Naive thymus-derived CD4-positive, alpha-beta T cell (primary cell): ENCODE measurements at regions not wholly inside any gene's neighbourhood (a gene's known extent, or its start where the extent isn't known, plus 50 kb on each side); places are given as distances from the start of the nearest gene placed in this dataset.

Experiments
- ATAC-seq: fragments of 150-1000 bp; cut with Tn5 transposase; 2 replicates; pipeline ENCODE4 v1.10.0; 2021; ENCODE audit warnings: mild to moderate bottlenecking, moderate library complexity
- CTCF ChIA-PET: fragments of 350-600 bp; sonication (Branson Sonifier 250); formaldehyde crosslinking; loops from one replicate; lab custom pipeline; 2021; ENCODE audit warnings: antibody characterized with exemption; lab: Charles Lee
- POLR2A ChIA-PET: fragments of 350-600 bp; sonication (Branson Sonifier 250); formaldehyde crosslinking; loops from one replicate; lab custom pipeline; 2021; ENCODE audit warnings: antibody characterized with exemption, inconsistent platforms; lab: Charles Lee
- DNase-seq, 9 donors: peaks; one replicate each; pipeline versions ENCODE4 v3.0.0 to v3.0.0-alpha.2; 2020 to 2022; ENCODE audit warnings: mixed read lengths in 1 of 9
- H3K27ac ChIP-seq: one replicate; pipeline ENCODE4 v1.7.0; 2013; ENCODE audit warnings: mild to moderate bottlenecking, low read depth, low read length, moderate library complexity
- H3K27me3 ChIP-seq, 2 donors: one replicate each; pipeline ENCODE4 v1.7.0; 2013; ENCODE audit warnings: low read length in 2 of 2, mild to moderate bottlenecking in 2 of 2, moderate library complexity in 2 of 2; ENCODE audit not compliant: control insufficient read depth in 2 of 2, insufficient read depth in 2 of 2
- H3K36me3 ChIP-seq, 3 experiments: 1 replicate in 2 of 3; 2 replicates in 1 of 3; pipeline ENCODE4 v1.7.0; 2013; ENCODE audit warnings: low read length in 3 of 3, mild to moderate bottlenecking in 3 of 3, moderate library complexity in 1 of 3; ENCODE audit not compliant: insufficient read depth in 3 of 3, control insufficient read depth in 2 of 3
- H3K4me1 ChIP-seq, 2 donors: one replicate each; pipeline ENCODE4 v1.7.0; 2013; ENCODE audit warnings: low read length in 2 of 2, mild to moderate bottlenecking in 2 of 2, moderate library complexity in 1 of 2; ENCODE audit not compliant: control insufficient read depth in 2 of 2, insufficient read depth in 2 of 2
- H3K4me3 ChIP-seq: 2 replicates; pipeline ENCODE4 v1.7.0; 2013; ENCODE audit warnings: mild to moderate bottlenecking, low read length
- H3K9me3 ChIP-seq, 3 experiments: 1 replicate in 2 of 3; 2 replicates in 1 of 3; pipeline ENCODE4 v1.7.0; 2013; ENCODE audit warnings: low read length in 3 of 3; ENCODE audit not compliant: control insufficient read depth in 2 of 3
- H3K27ac Mint-ChIP-seq, 9 donors: one replicate each; pipeline ENCODE4 v1.8.0; 2020 to 2022; ENCODE audit warnings: mixed read lengths in 9 of 9, mild to moderate bottlenecking in 8 of 9, moderate library complexity in 5 of 9, inconsistent platforms in 2 of 9
- H3K27me3 Mint-ChIP-seq, 5 donors: one replicate each; pipeline ENCODE4 v1.8.0; 2021 to 2022; ENCODE audit warnings: mixed read lengths in 5 of 5, mild to moderate bottlenecking in 1 of 5
- H3K36me3 Mint-ChIP-seq, 5 donors: one replicate each; pipeline ENCODE4 v1.8.0; 2020 to 2022; ENCODE audit warnings: mixed read lengths in 5 of 5, mild to moderate bottlenecking in 3 of 5, inconsistent platforms in 1 of 5
- H3K4me1 Mint-ChIP-seq, 7 donors: one replicate each; pipeline ENCODE4 v1.8.0; 2020 to 2022; ENCODE audit warnings: mixed read lengths in 7 of 7, mild to moderate bottlenecking in 3 of 7, inconsistent platforms in 1 of 7
- H3K4me3 Mint-ChIP-seq, 10 donors: one replicate each; pipeline ENCODE4 v1.8.0; 2020 to 2022; ENCODE audit warnings: mild to moderate bottlenecking in 10 of 10, mixed read lengths in 10 of 10, moderate library complexity in 6 of 10, inconsistent platforms in 2 of 10
- H3K9me3 Mint-ChIP-seq, 11 donors: one replicate each; pipeline ENCODE4 v1.8.0; 2020 to 2022; ENCODE audit warnings: mixed read lengths in 11 of 11, mild to moderate bottlenecking in 4 of 11, inconsistent platforms in 1 of 11, moderate library complexity in 1 of 11
- intact Hi-C, 2 donors: fragments of 100-400 bp; cut with micrococcal nuclease; formaldehyde crosslinking; loops; one replicate each; pipeline ENCODE4 v1.15.1; 2023

DNA sequence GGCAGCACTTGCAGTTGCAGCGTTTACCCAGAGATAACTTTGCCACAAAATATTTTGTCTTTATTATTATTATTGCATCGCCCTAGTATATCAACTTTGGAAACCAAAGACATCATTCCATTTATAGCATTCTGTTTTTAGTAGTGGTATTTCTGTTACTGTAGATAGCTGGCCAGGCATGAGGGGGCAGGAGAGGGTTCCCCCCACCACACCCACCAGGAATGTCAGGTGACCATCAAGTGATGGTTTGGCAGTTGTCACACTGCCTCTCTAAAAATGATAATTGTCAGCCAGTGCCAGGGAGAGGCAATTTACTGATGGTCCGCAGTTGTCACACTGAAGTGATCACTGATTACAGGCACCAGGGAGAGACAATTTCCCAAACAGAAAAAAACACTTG, 135.6 kb downstream of the TSEN15 start:
- DNase-seq (no peak), ATAC-seq (no peak)
- Histone ChIP-seq H3K36me3 (no peaks in the 10 kb centered on the region), H3K27me3 (no peaks in the 10 kb centered on the region), H3K9me3 (no peaks in the 10 kb centered on the region), H3K4me3 (no peak overlapping the region), H3K4me1 (no peaks in the 10 kb centered on the region), H3K27ac (no peak overlapping the region)
- H3K27me3 Mint-ChIP-seq, result peaks cover 19 to 38% (median 22%) of the 10 kb centered on the region in 5 donors
- no peaks in the 10 kb centered on the region for H3K36me3 Mint-ChIP-seq
- ChIA-PET POLR2A (no interaction called here), CTCF (no interaction called here)
- H3K4me3 Mint-ChIP-seq, result no peak overlapping the region
- no peaks in the 10 kb centered on the region for H3K4me1 Mint-ChIP-seq
- peaks cover 0 to 5% (median 0%) of the 10 kb centered on the region in 11 donors for H3K9me3 Mint-ChIP-seq
- intact Hi-C loops, result no loop called here
- H3K27ac Mint-ChIP-seq, result no peak overlapping the region

- CTCF ChIA-PET, result no interaction called here
- Histone ChIP-seq H3K4me1 (no peaks in the 10 kb centered on the region), H3K27me3 (no peaks in the 10 kb centered on the region), H3K27ac (no peak overlapping the region), H3K9me3 (no peaks in the 10 kb centered on the region), H3K4me3 (no peak overlapping the region), H3K36me3 (no peaks in the 10 kb centered on the region)
- Mint-ChIP-seq H3K36me3 (no peaks in the 10 kb centered on the region), H3K9me3 (peaks cover 0 to 5% (median 0%) of the 10 kb centered on the region in 11 donors), H3K27ac (no peak overlapping the region), H3K4me3 (no peak overlapping the region), H3K4me1 (no peaks in the 10 kb centered on the region), H3K27me3 (peaks cover 16 to 40% (median 23%) of the 10 kb centered on the region in 5 donors)
- intact Hi-C loops, result no loop called here
- POLR2A ChIA-PET, result no interaction called here
- DNase-seq (no peak), ATAC-seq (no peak)
Measured at GRCh38 chr1:184188037-184188436, 136.5 kb downstream of the TSEN15 start.

DNA sequence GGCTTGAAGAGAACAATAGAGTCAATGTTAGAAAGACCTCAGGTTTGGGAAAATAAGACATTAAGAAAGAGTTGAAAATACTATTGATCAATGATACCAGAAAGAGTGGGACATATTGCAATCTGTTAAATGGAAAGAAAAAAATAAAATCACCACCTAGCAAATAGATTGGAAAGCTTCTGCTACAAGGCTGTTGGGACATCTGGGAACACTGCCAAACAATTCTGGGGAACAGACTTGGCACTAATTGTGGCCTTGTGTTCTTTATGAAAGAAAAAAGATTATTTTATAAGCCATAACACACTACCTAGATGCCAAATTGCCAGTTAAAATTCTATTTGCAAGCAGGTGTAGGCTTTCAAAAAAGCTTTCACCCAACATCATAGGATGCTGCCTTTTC, 137.8 kb downstream of the TSEN15 start:
- H3K27ac ChIP-seq, result no peak overlapping the region
- intact Hi-C loops, result no loop called here
- POLR2A ChIA-PET, result no interaction called here
- CTCF ChIA-PET, result no interaction called here
- peaks cover 0 to 5% (median 0%) of the 10 kb centered on the region in 11 donors for H3K9me3 Mint-ChIP-seq
- H3K4me1 ChIP-seq, result no peaks in the 10 kb centered on the region
- no peaks in the 10 kb centered on the region for H3K36me3 ChIP-seq
- no peaks in the 10 kb centered on the region for H3K27me3 ChIP-seq
- no peak overlapping the region for H3K27ac Mint-ChIP-seq
- H3K4me3 Mint-ChIP-seq, result no peak overlapping the region
- no peak overlapping the region for H3K4me3 ChIP-seq
- DNase-seq (no peak), ATAC-seq (no peak)
- H3K4me1 Mint-ChIP-seq, result no peaks in the 10 kb centered on the region
- peaks cover 24 to 51% (median 25%) of the 10 kb centered on the region in 5 donors for H3K27me3 Mint-ChIP-seq
- H3K9me3 ChIP-seq, result no peaks in the 10 kb centered on the region
- no peaks in the 10 kb centered on the region for H3K36me3 Mint-ChIP-seq

DNA sequence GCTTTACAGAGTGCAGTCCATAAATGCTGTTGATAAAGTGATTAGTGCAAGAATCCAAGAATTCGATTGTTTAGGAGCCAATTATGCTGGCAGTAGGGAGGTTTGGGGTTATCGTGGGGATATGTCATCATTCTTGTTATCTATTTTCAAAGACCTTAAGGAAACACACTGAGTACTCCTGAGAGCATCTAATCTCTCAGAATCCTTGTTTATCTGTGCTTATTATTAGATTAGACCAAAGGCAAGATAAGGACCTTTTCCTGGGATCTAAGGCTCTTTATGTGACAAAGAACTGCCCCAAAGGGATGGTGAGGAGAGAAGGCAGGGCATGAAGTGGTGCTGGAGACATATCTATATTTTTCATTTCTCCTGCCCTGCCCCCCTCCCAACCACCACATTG, 139.1 kb downstream of the TSEN15 start:
- CTCF ChIA-PET, result no interaction called here
- intact Hi-C loops, result no loop called here
- Histone ChIP-seq H3K27me3 (no peaks in the 10 kb centered on the region), H3K9me3 (no peaks in the 10 kb centered on the region), H3K4me3 (no peak overlapping the region), H3K36me3 (no peaks in the 10 kb centered on the region), H3K4me1 (no peaks in the 10 kb centered on the region), H3K27ac (no peak overlapping the region)
- Mint-ChIP-seq H3K9me3 (peaks cover 0 to 4% (median 0%) of the 10 kb centered on the region in 11 donors), H3K4me3 (no peak overlapping the region), H3K36me3 (no peaks in the 10 kb centered on the region), H3K27me3 (peaks cover 23 to 50% (median 25%) of the 10 kb centered on the region in 5 donors), H3K4me1 (no peaks in the 10 kb centered on the region), H3K27ac (no peak overlapping the region)
- DNase-seq (no peak), ATAC-seq (no peak)
- POLR2A ChIA-PET, result no interaction called here

DNA sequence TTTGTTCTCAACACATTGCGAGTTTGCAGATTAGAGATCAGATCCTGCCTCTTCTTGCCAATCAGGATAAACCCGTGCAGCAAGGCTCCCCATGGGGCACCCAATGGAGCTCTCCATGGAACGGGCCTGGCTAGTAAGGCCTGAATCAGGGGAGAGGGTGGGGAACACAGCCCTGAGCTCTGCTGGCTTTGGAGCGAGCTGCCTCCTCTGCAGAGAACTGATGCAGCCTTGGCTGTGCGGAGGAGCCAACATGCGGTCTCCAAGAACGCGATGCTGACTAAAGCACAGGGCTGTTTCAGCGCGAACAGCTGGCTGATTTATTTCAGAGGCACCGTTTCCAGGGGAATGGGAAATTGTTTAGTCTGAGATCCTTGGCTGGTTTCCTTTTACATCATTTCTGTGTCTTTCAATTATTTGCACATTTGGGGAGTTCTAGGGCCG, 139.7 kb downstream of the TSEN15 start:
- intact Hi-C loops, result no loop called here
- POLR2A ChIA-PET, result no interaction called here

GRCh38 chr1:184192796-184193195, 141.3 kb downstream of the TSEN15 start:
- Mint-ChIP-seq H3K27ac (no peak overlapping the region), H3K36me3 (no peaks in the 10 kb centered on the region), H3K27me3 (peaks cover 19 to 42% (median 25%) of the 10 kb centered on the region in 5 donors), H3K4me3 (no peak overlapping the region), H3K4me1 (no peaks in the 10 kb centered on the region), H3K9me3 (peaks cover 0 to 4% (median 0%) of the 10 kb centered on the region in 11 donors)
- CTCF ChIA-PET, result no interaction called here
- ATAC-seq (no peak), DNase-seq (no peak)
- Histone ChIP-seq H3K27me3 (no peaks in the 10 kb centered on the region), H3K4me3 (no peak overlapping the region), H3K4me1 (no peaks in the 10 kb centered on the region), H3K36me3 (no peaks in the 10 kb centered on the region), H3K9me3 (no peaks in the 10 kb centered on the region), H3K27ac (no peak overlapping the region)
- POLR2A ChIA-PET, result no interaction called here
- intact Hi-C loops, result no loop called here

More for the DNA sequence above, 139.7 kb downstream of the TSEN15 start:
- H3K36me3 ChIP-seq, result no peaks in the 10 kb centered on the region
- no peaks in the 10 kb centered on the region for H3K4me1 Mint-ChIP-seq
- no peaks in the 10 kb centered on the region for H3K4me1 ChIP-seq
- no peak for ATAC-seq
- no peak overlapping the region for H3K4me3 Mint-ChIP-seq
- no peak overlapping the region for H3K27ac ChIP-seq
- H3K36me3 Mint-ChIP-seq, result no peaks in the 10 kb centered on the region
- CTCF ChIA-PET, result no interaction called here
- no peaks in the 10 kb centered on the region for H3K27me3 ChIP-seq
- no peak overlapping the region for H3K4me3 ChIP-seq
- H3K27me3 Mint-ChIP-seq, result peaks cover 21 to 44% (median 23%) of the 10 kb centered on the region in 5 donors
- H3K9me3 ChIP-seq, result no peaks in the 10 kb centered on the region
- no peak for DNase-seq
- no peak overlapping the region for H3K27ac Mint-ChIP-seq
- peaks cover 0 to 4% (median 0%) of the 10 kb centered on the region in 11 donors for H3K9me3 Mint-ChIP-seq

DNA sequence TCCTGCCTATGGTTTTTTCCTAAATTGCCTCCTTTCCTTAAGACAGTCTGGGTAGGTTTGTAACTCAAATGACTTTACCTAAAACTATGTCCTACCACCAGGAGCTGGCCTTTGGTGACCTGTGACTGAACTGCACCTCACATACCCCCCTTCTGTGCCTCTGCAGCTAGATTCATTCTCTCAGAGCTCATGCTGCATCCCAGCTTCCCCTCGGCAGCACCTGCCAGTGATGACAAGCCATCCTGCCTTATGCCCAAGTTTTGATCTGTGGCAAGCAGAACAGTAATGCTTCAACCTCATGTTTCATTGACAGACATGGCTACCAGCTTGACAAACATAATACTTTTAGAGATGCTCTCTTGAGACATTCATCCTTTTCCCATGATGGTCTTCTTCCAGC, 141.9 kb downstream of the TSEN15 start:
- H3K27me3 Mint-ChIP-seq, result peaks cover 19 to 37% (median 23%) of the 10 kb centered on the region in 5 donors
- Histone ChIP-seq H3K27me3 (no peaks in the 10 kb centered on the region), H3K4me1 (no peaks in the 10 kb centered on the region), H3K27ac (no peak overlapping the region), H3K36me3 (no peaks in the 10 kb centered on the region), H3K4me3 (no peak overlapping the region), H3K9me3 (no peaks in the 10 kb centered on the region)
- no peak overlapping the region for H3K4me3 Mint-ChIP-seq
- ChIA-PET POLR2A (no interaction called here), CTCF (no interaction called here)
- DNase-seq (no peak), ATAC-seq (no peak)
- peaks cover 0 to 4% (median 0%) of the 10 kb centered on the region in 11 donors for H3K9me3 Mint-ChIP-seq
- H3K4me1 Mint-ChIP-seq, result no peaks in the 10 kb centered on the region
- intact Hi-C loops, result no loop called here
- H3K27ac Mint-ChIP-seq, result no peak overlapping the region
- no peaks in the 10 kb centered on the region for H3K36me3 Mint-ChIP-seq
